GM12864 (cell line): ENCODE measurements at regions not wholly inside any gene's neighbourhood (a gene's known extent, or its start where the extent isn't known, plus 50 kb on each side); places are given as distances from the start of the nearest gene placed in this dataset.

Experiments
- DNase-seq: peaks from one replicate; pipeline ENCODE4 v3.0.0-alpha.2; 2011; ENCODE audit warnings: low read depth
- H3K4me3 ChIP-seq: 2 replicates; pipeline ENCODE4 v1.5.1; 2011; ENCODE audit warnings: mild to moderate bottlenecking, low read depth, low read length, control low read depth
- CTCF ChIP-seq: IDR thresholded peaks from 2 replicates; pipeline ENCODE4 v1.5.1; 2011; ENCODE audit warnings: low read depth, mild to moderate bottlenecking, moderate library complexity, low read length, control low read depth, inconsistent platforms; ENCODE audit errors: missing control alignments

GRCh38 chr10:23869996-23870395 is 338.9 kb upstream of the KIAA1217 start:
- no peak for DNase-seq
- TF ChIP-seq CTCF, result no peak

DNA sequence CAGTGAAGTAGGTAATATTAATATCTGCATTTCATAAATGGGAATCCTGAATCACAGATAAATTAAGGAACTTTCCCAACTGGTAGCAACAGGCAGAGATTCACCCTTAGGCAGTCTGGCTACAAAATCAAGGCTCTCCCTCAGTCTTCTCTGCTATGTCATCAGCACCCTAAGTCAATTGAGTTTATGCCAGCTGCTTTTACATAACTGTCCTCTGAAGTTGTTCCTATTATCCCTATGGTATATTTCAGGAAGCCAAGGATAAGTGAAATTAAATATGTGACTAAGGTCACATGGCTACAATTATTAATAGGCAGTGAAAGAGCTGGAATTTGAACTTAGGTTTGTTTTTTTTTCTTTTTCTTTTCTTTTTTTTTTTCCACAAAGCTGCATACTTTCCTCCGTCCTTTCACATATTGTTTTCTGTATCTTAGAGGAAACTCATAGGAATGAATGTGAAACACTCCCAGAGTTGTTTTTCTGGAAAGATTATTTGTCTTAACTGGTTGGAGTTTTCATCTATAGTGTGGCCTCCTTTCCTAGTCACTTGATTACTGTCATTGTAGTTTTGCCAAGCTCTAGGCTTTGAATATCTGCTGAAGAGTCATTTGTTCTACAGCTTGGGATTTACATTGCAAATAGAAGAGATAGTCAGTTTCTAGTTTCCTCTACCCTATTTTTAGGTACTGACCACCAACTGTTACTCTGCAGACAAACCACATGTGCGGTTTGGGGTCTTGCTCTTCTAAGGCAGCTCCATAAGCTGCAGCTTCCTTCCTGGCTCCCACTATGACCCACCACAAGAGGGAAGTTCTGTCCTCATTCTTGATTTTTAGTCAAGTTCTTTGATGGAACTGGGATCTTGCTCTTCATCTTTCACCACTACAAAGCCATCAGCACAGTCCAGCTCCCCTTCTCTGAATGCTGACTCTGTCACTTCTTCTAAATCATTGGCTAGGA is 338.0 kb upstream of the KIAA1217 start:
- H3K4me3 ChIP-seq, result no peak overlapping the region
- no peak for DNase-seq
- TF ChIP-seq CTCF, result no peak

More at GRCh38 chr10:23869996-23870395, 338.9 kb upstream of the KIAA1217 start:
- no peak overlapping the region for H3K4me3 ChIP-seq

DNA sequence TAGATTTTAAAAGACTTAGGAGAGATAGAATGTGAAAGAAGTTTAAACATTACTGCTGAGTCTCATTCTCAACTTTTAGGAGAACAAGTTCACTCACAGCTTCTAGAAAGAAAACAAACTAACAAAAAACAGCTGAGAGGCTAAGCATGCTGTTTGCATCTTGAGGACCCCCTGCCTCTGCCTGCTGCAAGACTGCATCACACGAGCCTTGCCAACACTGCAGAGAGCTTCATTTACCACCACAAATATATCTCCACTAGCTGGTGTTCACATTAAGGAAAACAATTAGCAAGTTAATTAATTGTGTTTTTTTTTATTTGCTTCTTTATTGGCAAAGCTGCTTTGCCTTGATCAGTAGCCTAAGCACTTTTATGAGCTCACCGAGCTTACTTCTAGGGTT is 336.6 kb upstream of the KIAA1217 start:
- H3K4me3 ChIP-seq, result no peak overlapping the region
- no peak for DNase-seq
- no peak for TF ChIP-seq CTCF

DNA sequence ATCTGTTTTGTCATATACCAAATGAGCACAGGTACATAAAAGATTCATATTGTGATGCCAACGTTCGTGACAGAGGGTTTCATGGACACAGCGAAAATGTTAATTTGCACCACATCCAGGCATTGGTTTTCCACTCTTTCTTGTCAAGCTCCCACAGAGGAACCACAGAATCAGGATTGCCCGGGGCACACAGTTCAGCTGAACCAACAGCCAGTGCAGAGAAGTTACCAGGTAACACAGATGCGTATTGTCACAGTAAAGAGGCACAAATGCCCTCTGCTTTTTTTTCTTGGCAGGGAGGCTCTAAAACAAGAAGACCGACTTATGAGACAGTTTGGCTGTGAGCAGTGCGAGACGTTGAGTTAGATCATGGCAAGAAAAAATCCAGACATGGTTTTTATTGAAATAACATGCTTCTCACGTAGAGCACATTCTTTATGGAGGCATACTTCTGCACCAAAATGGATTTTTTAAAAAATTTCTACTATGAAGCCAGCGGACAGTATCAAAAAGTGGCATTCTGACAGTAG is 331.1 kb upstream of the KIAA1217 start:
- TF ChIP-seq CTCF, result no peak
- DNase-seq, result no peak
- H3K4me3 ChIP-seq, result no peak overlapping the region

DNA sequence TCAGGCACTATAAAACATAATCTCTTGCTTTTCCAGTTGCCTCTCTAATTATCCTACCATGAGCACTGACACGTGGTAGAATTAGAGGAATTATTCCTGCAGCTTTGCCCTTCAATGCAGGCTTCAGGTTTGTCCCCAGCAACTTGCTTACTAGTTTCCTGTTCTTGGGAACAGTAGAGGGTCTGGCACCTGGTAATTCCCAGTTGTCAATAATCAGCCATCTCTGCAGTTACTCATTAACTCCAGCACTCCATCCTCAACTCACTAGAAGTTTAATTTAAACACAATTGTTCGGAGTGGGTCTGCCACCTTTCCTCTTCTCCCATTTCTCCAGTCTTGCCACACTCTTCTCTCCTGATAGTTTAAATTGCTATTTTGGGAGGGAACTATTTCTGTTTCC is 324.3 kb upstream of the KIAA1217 start:
- no peak for TF ChIP-seq CTCF
- DNase-seq, result no peak
- no peak overlapping the region for H3K4me3 ChIP-seq

GRCh38 chr10:23885853-23886252 is 323.1 kb upstream of the KIAA1217 start:
- DNase-seq, result no peak

More at GRCh38 chr10:23885853-23886252, 323.1 kb upstream of the KIAA1217 start:
- TF ChIP-seq CTCF, result no peak
- no peak overlapping the region for H3K4me3 ChIP-seq
